PC-9 (cell line): ENCODE measurements at regions not wholly inside any gene's neighbourhood (a gene's known extent, or its start where the extent isn't known, plus 50 kb on each side); places are given as distances from the start of the nearest gene placed in this dataset.

Source experiments
- BruUV-seq: library from RNA; stranded (reverse); fragments of 400-500 nt; replicated peaks from 2 replicates; lab custom pipeline; 2021; lab: Mats Ljungman, UMichigan
- CTCF ChIA-PET: fragments of 300-600 bp; sonication (Branson Sonifier 250); formaldehyde crosslinking; loops from one replicate; lab custom pipeline; 2022; ENCODE audit warnings: antibody characterized with exemption; lab: Charles Lee
- POLR2A ChIA-PET: fragments of 300-600 bp; sonication (Branson Sonifier 250); formaldehyde crosslinking; loops from one replicate; lab custom pipeline; 2022; ENCODE audit warnings: antibody characterized with exemption; ENCODE audit not compliant: unreplicated experiment; lab: Charles Lee
- DNase-seq, 2 experiments: peaks; one replicate each; pipeline versions ENCODE4 v3.0.0 to v3.0.0-alpha.2; 2015 to 2022; ENCODE audit warnings: mixed read lengths in 1 of 2
- H2AFZ ChIP-seq: fragments of 200-600 bp; sonication (generic); 2 replicates; pipeline ENCODE4 v1.8.1; 2017; ENCODE audit warnings: antibody characterized with exemption
- H3F3A ChIP-seq: fragments of 200-600 bp; sonication (generic); 2 replicates; pipeline ENCODE4 v1.8.1; 2017; ENCODE audit warnings: antibody characterized with exemption, mild to moderate bottlenecking, low read depth; ENCODE audit not compliant: insufficient read depth
- H3K27ac ChIP-seq: fragments of 200-600 bp; sonication (generic); 2 replicates; pipeline ENCODE4 v1.6.1; 2016; ENCODE audit warnings: mixed run types
- H3K27me3 ChIP-seq: fragments of 200-600 bp; sonication (generic); 2 replicates; pipeline ENCODE4 v1.6.1; 2016; ENCODE audit warnings: low read depth, mixed run types; ENCODE audit not compliant: insufficient read depth
- H3K36me3 ChIP-seq: fragments of 200-600 bp; sonication (generic); 2 replicates; pipeline ENCODE4 v1.6.1; 2016; ENCODE audit warnings: low read depth, mixed run types
- H3K4me1 ChIP-seq: fragments of 200-600 bp; sonication (generic); replicated peaks from 2 replicates; pipeline ENCODE4 v1.6.1; 2016; ENCODE audit warnings: mixed run types; ENCODE audit not compliant: insufficient read depth
- H3K4me2 ChIP-seq: fragments of 200-600 bp; sonication (generic); 2 replicates; pipeline ENCODE4 v1.6.1; 2017; ENCODE audit warnings: mixed run types
- H3K4me3 ChIP-seq: fragments of 200-600 bp; sonication (generic); 2 replicates; pipeline ENCODE4 v1.6.1; 2016; ENCODE audit warnings: mixed run types
- H3K79me2 ChIP-seq: fragments of 200-600 bp; sonication (generic); 2 replicates; pipeline ENCODE4 v1.6.1; 2017; ENCODE audit warnings: low read depth, mixed run types
- H3K9me2 ChIP-seq: fragments of 200-600 bp; sonication (generic); 2 replicates; pipeline ENCODE4 v1.8.1; 2017; ENCODE audit warnings: mild to moderate bottlenecking; ENCODE audit not compliant: insufficient read depth
- H3K9me3 ChIP-seq: fragments of 200-600 bp; sonication (generic); 2 replicates; pipeline ENCODE4 v1.8.1; 2016; ENCODE audit warnings: low read depth; ENCODE audit not compliant: insufficient read depth
- H4K20me1 ChIP-seq: fragments of 200-600 bp; sonication (generic); 2 replicates; pipeline ENCODE4 v1.8.1; 2017; ENCODE audit not compliant: insufficient read depth
- CTCF ChIP-seq: fragments of 200-600 bp; sonication (generic); conservative IDR thresholded peaks from 2 replicates; pipeline ENCODE4 v1.6.1; 2017; ENCODE audit warnings: mixed run types, antibody characterized with exemption, mild to moderate bottlenecking, moderate library complexity
- EZH2 ChIP-seq: fragments of 200-600 bp; sonication (generic); IDR thresholded peaks from 2 replicates; pipeline ENCODE4 v1.8.0; 2017; ENCODE audit warnings: antibody characterized with exemption, low read depth
- intact Hi-C: fragments of 100-400 bp; cut with micrococcal nuclease; formaldehyde crosslinking; loops from one replicate; pipeline ENCODE4 v1.10.0; 2022; ENCODE audit not compliant: unreplicated experiment

- TF ChIP-seq CTCF, result no peak
- Histone ChIP-seq H3K4me2 (no peak overlapping the region), H3K27ac (no peak overlapping the region), H3K9me2 (no peaks in the 10 kb centered on the region), H3K9me3 (no peaks in the 10 kb centered on the region), H3K79me2 (no peaks in the 10 kb centered on the region), H4K20me1 (no peaks in the 10 kb centered on the region), H3F3A (no peaks in the 10 kb centered on the region), H3K36me3 (no peaks in the 10 kb centered on the region), H3K4me1 (no peaks in the 10 kb centered on the region), H3K27me3 (no peaks in the 10 kb centered on the region), H2AFZ (no peak overlapping the region), H3K4me3 (no peak overlapping the region)
- ChIA-PET CTCF (no interaction called here), POLR2A (no interaction called here)
- BruUV-seq, result no TSS peak
- intact Hi-C loops, result no loop called here
- no peak for DNase-seq
Measured at GRCh38 chr9:32875748-32876147, 92.4 kb downstream of the TMEM215 start.

GRCh38 chr9:32877103-32877502, 93.8 kb downstream of the TMEM215 start:
- Histone ChIP-seq H3K9me2 (no peaks in the 10 kb centered on the region), H3K27me3 (no peaks in the 10 kb centered on the region), H3K9me3 (no peaks in the 10 kb centered on the region), H3K4me1 (no peaks in the 10 kb centered on the region), H4K20me1 (no peaks in the 10 kb centered on the region), H3K4me2 (no peak overlapping the region), H3K27ac (no peak overlapping the region), H3F3A (no peaks in the 10 kb centered on the region), H3K4me3 (no peak overlapping the region), H3K36me3 (no peaks in the 10 kb centered on the region), H3K79me2 (no peaks in the 10 kb centered on the region), H2AFZ (no peak overlapping the region)
- TF ChIP-seq EZH2, result no peak
- TF ChIP-seq CTCF, result no peak
- no peak for DNase-seq
- CTCF ChIA-PET, result no interaction called here
- POLR2A ChIA-PET, result no interaction called here
- no TSS peak for BruUV-seq
- intact Hi-C loops, result no loop called here

GRCh38 chr9:32877639-32878217, 94.4 kb downstream of the TMEM215 start:
- H3K27me3 ChIP-seq, result no peaks in the 10 kb centered on the region
- ChIA-PET CTCF (no interaction called here), POLR2A (no interaction called here)
- H2AFZ ChIP-seq, result no peak overlapping the region
- no peak for DNase-seq
- no peaks in the 10 kb centered on the region for H3K36me3 ChIP-seq
- no peaks in the 10 kb centered on the region for H3F3A ChIP-seq
- H3K9me2 ChIP-seq, result no peaks in the 10 kb centered on the region
- no peak for TF ChIP-seq EZH2
- TF ChIP-seq CTCF, result no peak
- H4K20me1 ChIP-seq, result no peaks in the 10 kb centered on the region
- no TSS peak for BruUV-seq
- no peaks in the 10 kb centered on the region for H3K4me1 ChIP-seq
- H3K4me2 ChIP-seq, result no peak overlapping the region
- no peaks in the 10 kb centered on the region for H3K9me3 ChIP-seq
- H3K79me2 ChIP-seq, result no peaks in the 10 kb centered on the region
- H3K4me3 ChIP-seq, result no peak overlapping the region
- H3K27ac ChIP-seq, result no peak overlapping the region
- intact Hi-C loops, result no loop called here
